A549 (cell line): ENCODE measurements at regions not wholly inside any gene's neighbourhood (a gene's known extent, or its start where the extent isn't known, plus 50 kb on each side); places are given as distances from the start of the nearest gene placed in this dataset.

ENCODE experiments used
- ATAC-seq, 2 experiments: fragments of 200-7000 bp in 1 of 2; fragments of >200 bp in 1 of 2; cut with Nextera tagmentation in 1 of 2; cut with Tn5 transposase in 1 of 2; 3 replicates each; pipeline versions ENCODE4 v1.8.0 to v1.9.1; 2018 to 2020; ENCODE audit warnings: mild to moderate bottlenecking in 1 of 2, moderate library complexity in 1 of 2
- CTCF ChIA-PET: fragments of 300-600 bp; sonication (Branson Sonifier 250); formaldehyde crosslinking; extraction: SDS; loops from one replicate; lab custom pipeline; 2021; ENCODE audit warnings: antibody characterized with exemption, inconsistent platforms; lab: Yijun Ruan, JAX
- POLR2A ChIA-PET: fragments of 350-600 bp; formaldehyde crosslinking; extraction: SDS; loops from one replicate; lab custom pipeline; 2021; ENCODE audit warnings: antibody characterized with exemption, inconsistent platforms; lab: Yijun Ruan, JAX
- DNase-seq, 2 experiments: peaks; one replicate each; pipeline versions ENCODE4 v3.0.0 to v3.0.0-alpha.2; 2011 to 2016; ENCODE audit warnings: low read depth in 1 of 2, low spot score in 1 of 2
- FAIRE-seq: peaks from 2 replicates; lab custom pipeline; 2011; peaks lifted over from hg19 to GRCh38; lab: Jason Lieb, UNC
- H3K27ac ChIP-seq, 2 experiments: fragments of >200 bp; sonication (Bioruptor Twin); formaldehyde crosslinking; 3 replicates each; pipeline ENCODE4 v1.5.1; 2016 to 2017
- H3K4me1 ChIP-seq: fragments of >200 bp; sonication (Bioruptor Twin); formaldehyde crosslinking; 3 replicates; pipeline ENCODE4 v1.6.1; 2016
- H3K4me2 ChIP-seq: fragments of >200 bp; sonication (Bioruptor Twin); formaldehyde crosslinking; 3 replicates; pipeline ENCODE4 v1.6.1; 2016
- H3K4me3 ChIP-seq: fragments of >200 bp; sonication (Bioruptor Twin); formaldehyde crosslinking; 3 replicates; pipeline ENCODE4 v1.5.1; 2016
- H3K9me3 ChIP-seq: fragments of >200 bp; sonication (Bioruptor Twin); formaldehyde crosslinking; 3 replicates; pipeline ENCODE4 v1.6.1; 2016
- ATOH8 ChIP-seq: fragments of 250-450 bp; sonication (Bioruptor Pico); IDR thresholded peaks from 2 replicates; pipeline ENCODE4 v1.5.0; 2020; ENCODE audit warnings: low read depth, mild to moderate bottlenecking, moderate library complexity
- BCL3 ChIP-seq: fragments of >200 bp; sonication (Bioruptor Twin); formaldehyde crosslinking; IDR thresholded peaks from 3 replicates; pipeline ENCODE4 v1.6.1; 2016
- BHLHE40 ChIP-seq: IDR thresholded peaks from 2 replicates; pipeline ENCODE4 v1.6.1; 2012; ENCODE audit warnings: low read depth, low read length, inconsistent platforms
- CHD2 ChIP-seq: fragments of 150-350 bp; IDR thresholded peaks from 2 replicates; pipeline ENCODE4 v1.6.1; 2014; ENCODE audit warnings: low read length; ENCODE audit not compliant: partially characterized antibody
- E2F6 ChIP-seq: IDR thresholded peaks from 2 replicates; pipeline ENCODE4 v1.6.1; 2012; ENCODE audit warnings: low read depth, borderline replicate concordance
- FOSB ChIP-seq: fragments of 250-450 bp; sonication (Bioruptor Pico); IDR thresholded peaks from 2 replicates; pipeline ENCODE4 v1.5.0; 2020; ENCODE audit warnings: mild to moderate bottlenecking, moderate library complexity
- GATA3 ChIP-seq: IDR thresholded peaks from 2 replicates; pipeline ENCODE4 v1.6.1; 2012; ENCODE audit warnings: borderline replicate concordance
- HDAC2 ChIP-seq: fragments of 200-600 bp; sonication (generic); IDR thresholded peaks from 2 replicates; pipeline ENCODE4 v1.6.1; 2016
- HES2 ChIP-seq: fragments of >200 bp; sonication (Bioruptor Twin); formaldehyde crosslinking; IDR thresholded peaks from 2 replicates; pipeline ENCODE4 v1.6.1; 2016
- HOXA7 ChIP-seq: fragments of 250-450 bp; sonication (Bioruptor Pico); IDR thresholded peaks from 2 replicates; pipeline ENCODE4 v1.5.0; 2020; ENCODE audit warnings: mild to moderate bottlenecking, moderate library complexity
- HOXB13 ChIP-seq: fragments of 250-450 bp; sonication (Bioruptor Pico); IDR thresholded peaks from 2 replicates; pipeline ENCODE4 v1.5.0; 2020; ENCODE audit warnings: low read depth, mild to moderate bottlenecking, moderate library complexity
- JUN ChIP-seq, 2 experiments: fragments of >200 bp; sonication (Bioruptor Twin); formaldehyde crosslinking; IDR thresholded peaks; 2 replicates in 1 of 2; 3 replicates in 1 of 2; pipeline ENCODE4 v1.6.1; 2016 to 2017
- JUNB ChIP-seq: fragments of >200 bp; sonication (Bioruptor Twin); formaldehyde crosslinking; IDR thresholded peaks from 2 replicates; pipeline ENCODE4 v1.6.1; 2016
- KDM5A ChIP-seq: fragments of 200-600 bp; sonication (generic); IDR thresholded peaks from 2 replicates; pipeline ENCODE4 v1.6.1; 2016; ENCODE audit warnings: antibody characterized with exemption, mild to moderate bottlenecking
- MAFK ChIP-seq: fragments of 450-650 bp; IDR thresholded peaks from 2 replicates; pipeline ENCODE4 v1.6.1; 2014; ENCODE audit not compliant: partially characterized antibody
- MYC ChIP-seq: IDR thresholded peaks from 2 replicates; pipeline ENCODE4 v1.6.1; 2012; ENCODE audit warnings: mild to moderate bottlenecking, inconsistent platforms, low read length, improper control_type of control experiment, borderline replicate concordance
- NFE2L2 ChIP-seq: fragments of 150-350 bp; conservative IDR thresholded peaks from 2 replicates; pipeline ENCODE4 v1.6.1; 2014; ENCODE audit warnings: low read length
- NPAS2 ChIP-seq: fragments of 250-450 bp; sonication (Bioruptor Pico); IDR thresholded peaks from 2 replicates; pipeline ENCODE4 v1.8.0; 2022; ENCODE audit warnings: mild to moderate bottlenecking, moderate library complexity, borderline replicate concordance
- POLR2A ChIP-seq: IDR thresholded peaks from 2 replicates; pipeline ENCODE4 v1.6.1; 2012; ENCODE audit warnings: mild to moderate bottlenecking, low read length
- RAD21 ChIP-seq, 2 experiments: fragments of >200 bp in 1 of 2; sonication (Bioruptor Twin) in 1 of 2; formaldehyde crosslinking in 1 of 2; IDR thresholded peaks in 1 of 2; conservative IDR thresholded peaks in 1 of 2; 2 replicates in 1 of 2; 3 replicates in 1 of 2; pipeline ENCODE4 v1.6.1; 2012 to 2018; ENCODE audit warnings: inconsistent platforms in 1 of 2
- RARB ChIP-seq: fragments of 250-450 bp; sonication (Bioruptor Pico); IDR thresholded peaks from 2 replicates; pipeline ENCODE4 v1.8.0; 2021; ENCODE audit warnings: mild to moderate bottlenecking, moderate library complexity
- SMC3 ChIP-seq: fragments of >200 bp; sonication (Bioruptor Twin); formaldehyde crosslinking; IDR thresholded peaks from 3 replicates; pipeline ENCODE4 v1.6.1; 2018; ENCODE audit warnings: inconsistent platforms
- SREBF2 ChIP-seq: fragments of 450-650 bp; IDR thresholded peaks from 2 replicates; pipeline ENCODE4 v1.6.1; 2014; ENCODE audit warnings: mild to moderate bottlenecking, moderate library complexity
- ZFP36 ChIP-seq: fragments of 450-650 bp; IDR thresholded peaks from 2 replicates; pipeline ENCODE4 v1.6.1; 2014; ENCODE audit warnings: borderline replicate concordance; ENCODE audit not compliant: partially characterized antibody
- WGBS: methylation state at CpG from one replicate; pipeline ENCODE4 v1.1.6; 2017; ENCODE audit errors: missing lambda C conversion rate; 5-methylcytosine and 5-hydroxymethylcytosine counted together

- no peak for TF ChIP-seq FOSB
- no peak for TF ChIP-seq BCL3
- TF ChIP-seq E2F6 = no peak
- TF ChIP-seq ATOH8 (CRISPR knock-in tag) = no peak
- no peak for TF ChIP-seq KDM5A
- no peak for TF ChIP-seq NPAS2 (CRISPR knock-in tag)
- TF ChIP-seq SREBF2 = no peak
- no peak for TF ChIP-seq HOXB13 (CRISPR knock-in tag)
- no peak for TF ChIP-seq BHLHE40
- TF ChIP-seq JUNB = no peak
- no peak for TF ChIP-seq JUN (IDR thresholded peaks at IDR 0.05)
- TF ChIP-seq SMC3 = no peak
- TF ChIP-seq ZFP36 = no peak
- TF ChIP-seq HDAC2 = no peak
- TF ChIP-seq POLR2A = no peak
- no peak for ATAC-seq
- no peak overlapping the region for H3K4me3 ChIP-seq
- CTCF ChIA-PET = interaction anchor here (0.6 to 6.5 kb wide), 3 partner anchors 258 to 725 kb away, joined by 3 to 98 read pairs (median 3); no protein-coding TSS in a partner anchor
- no peak for FAIRE-seq
- DNase-seq = no peak
- POLR2A ChIA-PET = no interaction called here
- no peak overlapping the region for H3K4me2 ChIP-seq
- 55% methylated on average over 13 of the region's 17 CpGs for WGBS
- no peaks in the 10 kb centered on the region for H3K9me3 ChIP-seq
- H3K27ac ChIP-seq = no peak overlapping the region
- H3K4me1 ChIP-seq = no peaks in the 10 kb centered on the region
Observed at GRCh38 chr22:49303061-49303735, 524.5 kb downstream of the BRD1 start.

- 77% methylated on average over 7 of the region's 31 CpGs for WGBS
- no peak overlapping the region for H3K27ac ChIP-seq
- ATAC-seq = no peak
- no peak for DNase-seq
- TF ChIP-seq MAFK (no peak), HOXA7 (CRISPR knock-in tag) (no peak), GATA3 (no peak), JUN (IDR thresholded peaks at IDR 0.05) (no peak), E2F6 (no peak), BHLHE40 (no peak), RARB (CRISPR knock-in tag) (no peak), NFE2L2 (no peak), HES2 (no peak), KDM5A (no peak), CHD2 (no peak), MYC (no peak), RAD21 (conservative IDR thresholded peaks at IDR 0.05 in 1 of 2, IDR thresholded peaks at IDR 0.05 in 1 of 2) (no peak)
- H3K9me3 ChIP-seq = no peaks in the 10 kb centered on the region
- H3K4me1 ChIP-seq = no peaks in the 10 kb centered on the region
- no peak overlapping the region for H3K4me3 ChIP-seq
- ChIA-PET POLR2A (no interaction called here), CTCF (interaction anchor here (1.0 to 6.5 kb wide), 2 partner anchors 257 to 359 kb away, joined by 3 to 98 read pairs; no protein-coding TSS in a partner anchor)
- no peak overlapping the region for H3K4me2 ChIP-seq
- FAIRE-seq = no peak
Observed at GRCh38 chr22:49302530-49302929, 525.1 kb downstream of the BRD1 start.
